HG02759 (cell line): ENCODE measurements at regions not wholly inside any gene's neighbourhood (a gene's known extent, or its start where the extent isn't known, plus 50 kb on each side); places are given as distances from the start of the nearest gene placed in this dataset.

Source experiments
- ATAC-seq: cut with Tn5 transposase; IDR thresholded peaks from one replicate; pipeline ENCODE4 v1.9.1; 2021; ENCODE audit warnings: mild to moderate bottlenecking, moderate library complexity; ENCODE audit not compliant: unreplicated experiment

DNA sequence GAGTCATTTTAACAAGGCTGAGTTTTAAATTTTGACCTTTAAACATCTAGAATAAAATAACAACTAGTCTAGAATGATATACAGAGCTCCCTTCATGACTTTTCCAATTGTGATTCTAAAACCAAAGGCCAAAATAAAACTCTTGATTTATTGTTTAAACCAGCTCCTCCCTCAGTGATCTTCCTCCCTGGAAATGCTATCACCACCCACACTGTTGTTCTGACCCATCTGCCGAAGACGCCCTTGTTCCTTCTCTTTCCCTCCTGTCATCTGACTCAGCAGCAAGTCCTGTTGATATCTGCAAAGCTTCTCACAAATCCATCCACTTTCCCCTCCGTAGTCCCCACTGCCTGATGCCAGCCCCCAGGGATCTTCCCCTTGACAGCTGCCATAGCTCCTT is 231.6 kb upstream of the DYNLRB2 start:
- ATAC-seq = no peak

DNA sequence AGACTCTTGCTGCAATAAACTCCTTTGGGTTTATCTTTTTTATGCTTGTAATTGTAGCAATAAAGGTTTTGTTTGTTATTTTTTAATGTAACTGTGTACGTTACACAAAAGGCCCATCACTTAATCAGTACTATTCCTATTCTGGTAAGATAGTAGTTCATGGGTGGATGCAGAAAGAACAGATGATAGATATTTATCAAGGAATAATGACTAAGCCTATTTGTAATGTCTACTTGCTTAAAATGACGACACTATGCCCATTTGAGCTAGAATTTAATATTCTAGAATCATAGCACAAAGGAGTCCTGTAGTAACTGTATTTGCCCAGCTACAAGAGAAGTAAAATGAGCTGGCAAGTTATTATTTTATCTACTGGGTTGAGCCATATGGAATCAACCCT is 235.4 kb upstream of the DYNLRB2 start:
- no peak for ATAC-seq

DNA sequence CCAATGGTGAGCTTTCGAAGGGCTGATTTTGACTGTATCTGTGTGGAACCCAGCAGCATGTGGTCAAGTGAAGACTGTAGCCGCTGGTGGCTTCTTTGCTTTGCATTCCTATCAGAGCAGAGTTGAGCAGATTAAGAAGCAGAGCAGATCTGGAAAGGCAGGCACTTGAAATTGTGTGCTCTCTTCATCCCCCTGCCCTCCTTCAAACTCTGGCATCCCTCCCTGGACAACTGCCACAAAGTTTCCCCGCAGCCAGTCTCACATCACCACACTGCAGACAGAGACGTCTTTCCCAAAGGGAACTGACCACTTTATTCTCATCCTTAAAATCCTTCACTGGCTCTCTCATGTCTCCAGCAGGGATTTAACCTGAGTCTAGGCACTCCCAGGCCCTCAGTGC is 237.1 kb upstream of the DYNLRB2 start:
- ATAC-seq = no peak

DNA sequence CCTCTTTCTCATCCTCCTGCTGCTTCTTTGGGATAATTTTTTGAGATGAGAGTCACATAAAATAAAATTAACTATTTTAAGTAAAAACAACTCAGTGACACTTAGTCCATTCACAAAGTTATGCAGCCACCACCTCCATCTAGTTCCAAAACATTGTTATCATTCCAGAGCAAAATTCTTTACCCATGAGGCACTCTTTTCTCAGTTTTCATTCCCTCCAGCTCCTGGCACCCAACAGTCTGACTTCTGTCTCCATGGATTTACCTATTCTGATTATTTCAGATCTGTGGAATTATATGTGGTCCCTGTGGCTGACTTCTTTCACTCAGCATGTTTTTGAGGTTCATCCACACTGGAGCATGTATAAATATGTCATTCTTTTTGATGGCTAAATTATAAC is 239.9 kb upstream of the DYNLRB2 start:
- no peak for ATAC-seq

DNA sequence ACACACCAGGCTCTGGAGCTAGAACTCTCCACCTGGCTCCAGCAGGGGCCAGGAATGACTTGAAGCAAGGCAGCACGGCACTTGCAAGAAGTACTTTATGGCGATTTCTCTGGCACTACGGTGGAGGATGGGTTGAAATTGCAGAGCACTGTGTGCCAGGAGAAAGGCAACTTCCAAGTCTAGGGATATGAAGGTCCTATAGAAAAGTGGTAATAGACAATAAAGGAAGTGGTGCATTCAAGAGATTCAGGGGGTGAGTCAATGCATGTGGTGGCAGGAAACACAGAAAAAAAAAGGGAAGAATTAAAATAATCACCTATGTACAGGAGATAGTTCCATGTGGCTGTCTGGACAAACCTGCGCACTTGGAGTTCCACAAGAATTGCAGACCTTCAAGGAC is 240.3 kb upstream of the DYNLRB2 start:
- no peak for ATAC-seq

DNA sequence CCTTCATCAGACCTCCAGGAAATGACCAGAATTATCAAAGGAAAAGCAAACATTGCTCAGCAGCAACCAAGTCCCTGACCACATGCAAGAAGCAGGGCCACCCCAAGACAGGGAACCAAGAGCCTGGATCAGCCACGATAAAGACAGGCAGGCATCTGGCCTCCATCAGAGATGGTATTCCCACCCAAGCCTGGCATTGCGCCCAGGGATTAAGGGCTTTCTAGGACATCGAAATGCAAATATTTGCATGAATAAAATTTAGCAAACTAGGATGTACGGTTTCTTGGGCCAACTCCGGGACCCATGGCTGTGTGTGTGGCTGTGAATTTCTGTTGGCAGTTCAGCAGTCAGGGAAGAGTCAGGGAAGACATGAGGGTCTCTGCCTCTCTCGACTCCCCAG is 241.4 kb upstream of the DYNLRB2 start:
- ATAC-seq = no peak

DNA sequence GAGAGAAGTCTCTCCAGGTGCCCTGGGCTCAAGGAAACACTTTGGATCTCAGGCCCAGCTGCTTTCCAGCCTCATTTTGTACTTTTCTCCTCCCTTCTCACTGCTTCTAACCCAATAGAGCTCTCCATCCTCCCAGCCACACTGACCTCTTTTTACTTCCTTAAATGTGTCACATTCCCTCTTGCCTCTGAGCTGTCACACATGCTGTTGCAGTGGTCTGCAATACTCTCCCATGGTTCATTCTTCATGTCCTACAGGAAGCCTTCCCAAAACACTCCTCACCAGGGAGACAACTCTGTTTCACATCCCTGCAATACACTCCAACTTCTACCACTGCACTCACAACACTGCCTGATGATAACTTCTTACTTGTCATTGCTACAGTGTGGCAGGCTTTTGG is 242.1 kb upstream of the DYNLRB2 start:
- no peak for ATAC-seq

DNA sequence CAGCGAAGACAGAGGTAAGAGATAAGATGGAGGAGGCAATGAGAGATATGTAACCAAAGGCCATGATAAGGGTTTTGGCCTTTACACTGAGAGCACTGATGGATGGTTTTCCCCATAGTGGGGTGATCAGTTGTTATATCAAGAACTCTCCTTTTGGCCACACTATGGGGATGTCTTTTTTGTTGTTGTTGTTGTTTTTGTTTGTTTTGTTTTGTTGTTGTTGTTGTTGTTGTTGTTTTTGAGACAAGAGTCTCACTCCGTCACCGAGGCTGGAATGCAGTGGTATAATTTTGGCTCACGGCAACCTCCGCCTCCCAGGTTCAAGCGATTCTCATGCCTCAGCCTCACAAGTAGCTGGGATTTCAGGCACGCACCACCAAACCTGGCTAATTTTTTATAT is 244.8 kb upstream of the DYNLRB2 start:
- ATAC-seq = no peak

DNA sequence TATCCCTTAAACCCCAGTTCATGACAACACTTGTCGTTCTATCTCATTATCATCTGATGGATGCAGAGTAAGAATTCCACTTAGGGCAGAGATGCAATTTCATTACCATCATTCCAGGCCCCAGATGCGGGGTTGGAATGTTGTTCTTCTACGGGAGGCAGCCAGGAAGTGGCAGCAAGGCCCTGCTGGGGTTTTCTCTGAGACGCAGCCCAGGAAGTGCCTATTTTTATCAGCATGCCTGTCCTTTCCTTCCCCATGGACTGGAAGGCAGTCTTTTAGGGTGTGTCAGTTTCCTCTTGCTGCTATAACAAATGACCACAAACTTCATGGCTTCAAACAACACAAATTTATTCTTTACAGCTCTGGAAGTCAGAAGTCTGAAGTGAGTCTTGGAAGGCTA is 246.6 kb upstream of the DYNLRB2 start:
- no peak for ATAC-seq

DNA sequence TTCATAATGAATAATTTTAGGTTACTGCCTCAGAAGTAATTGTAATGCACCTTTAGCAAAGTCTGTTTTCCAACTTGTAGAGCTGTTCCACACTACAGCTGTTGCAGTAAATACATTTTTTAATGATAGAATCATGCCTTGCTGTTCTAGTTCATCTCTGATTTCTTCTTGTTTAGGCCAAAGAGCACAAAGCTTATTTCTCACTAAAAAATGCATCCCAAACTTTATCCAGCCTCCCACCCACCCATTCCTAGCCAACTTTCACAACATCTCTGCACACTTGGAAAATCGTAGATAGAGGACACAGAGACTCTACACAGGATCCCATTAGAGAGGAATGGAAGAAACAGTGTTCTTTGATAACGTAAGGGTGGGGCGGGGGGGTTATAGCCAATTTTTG is 252.2 kb upstream of the DYNLRB2 start:
- no peak for ATAC-seq

DNA sequence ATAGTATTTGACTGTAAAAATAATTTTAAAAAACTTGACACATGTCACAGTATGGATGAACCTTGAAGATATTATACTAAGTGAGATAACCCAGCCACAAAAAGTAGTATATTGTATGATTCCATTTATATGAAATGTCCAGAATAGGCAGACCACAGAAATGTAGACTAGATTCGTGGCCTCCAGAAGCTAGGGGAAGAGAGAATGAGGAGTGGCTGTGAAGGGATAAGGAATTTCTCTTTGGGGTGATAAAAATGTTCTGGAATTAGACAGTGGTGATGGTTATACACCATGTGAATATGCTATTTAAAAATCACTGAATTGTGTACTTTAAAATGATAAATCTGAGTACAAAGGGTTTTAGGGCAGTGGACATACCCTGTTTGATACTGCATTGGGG is 253.1 kb upstream of the DYNLRB2 start:
- no peak for ATAC-seq

DNA sequence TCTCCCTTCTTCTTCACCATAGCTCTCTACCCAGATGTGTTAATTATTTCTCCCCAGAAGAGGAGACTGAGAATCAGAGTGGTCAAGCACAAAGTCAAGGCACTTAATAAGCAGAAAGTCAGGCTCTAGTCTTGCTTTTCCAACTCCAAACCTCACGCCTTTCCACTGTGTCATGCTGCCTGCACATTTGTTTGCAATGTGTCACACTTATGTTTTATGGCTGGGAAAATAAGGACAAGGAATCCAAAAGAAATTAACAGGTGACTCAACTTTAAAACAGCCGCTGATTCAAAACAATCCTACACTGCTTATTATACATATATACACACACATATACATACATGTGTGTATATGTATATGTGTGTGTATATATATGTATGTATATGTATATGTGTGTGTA is 255.7 kb upstream of the DYNLRB2 start:
- ATAC-seq = no peak

DNA sequence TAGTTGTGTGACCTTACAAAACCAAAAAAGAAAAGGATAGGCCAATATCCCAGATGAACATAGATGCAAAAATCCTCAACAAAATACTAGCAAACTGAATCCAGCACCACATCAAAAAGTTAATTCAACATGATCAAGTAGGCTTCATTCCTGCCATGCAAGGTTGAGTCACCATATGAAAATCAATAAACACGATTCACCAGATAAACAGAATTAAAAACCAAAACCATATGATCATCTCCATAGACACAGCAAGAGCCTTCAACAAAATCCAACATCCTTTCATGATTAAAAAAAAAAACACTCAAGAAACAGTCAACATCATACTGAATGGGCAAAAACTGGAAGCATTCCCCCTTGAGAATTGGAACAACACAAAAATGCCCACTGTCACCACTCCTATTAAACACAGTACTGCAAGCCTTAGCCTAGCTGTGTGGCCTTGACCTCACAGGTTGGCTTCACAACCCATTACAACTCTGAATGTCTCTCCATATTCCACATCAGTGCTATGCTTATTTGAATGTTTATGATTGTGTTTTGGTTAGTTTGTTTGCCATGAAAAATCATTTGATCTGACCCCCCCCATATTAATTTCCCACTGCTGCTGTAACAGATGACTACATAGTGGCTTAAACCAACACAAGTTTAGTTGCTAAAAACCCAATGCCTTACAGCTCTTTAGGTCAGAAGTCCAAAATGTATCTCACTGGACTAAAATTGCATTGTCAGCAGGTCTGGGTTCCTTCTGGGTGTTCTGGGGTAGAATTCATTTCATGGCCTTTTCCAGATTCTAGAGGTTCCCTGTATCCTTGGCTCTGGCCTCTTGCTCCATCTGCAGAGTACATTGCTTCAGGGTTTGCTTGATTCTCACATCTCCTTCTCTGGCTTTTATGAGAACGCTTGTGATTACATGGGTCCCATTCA is 257.1 kb upstream of the DYNLRB2 start:
- ATAC-seq = no peak

DNA sequence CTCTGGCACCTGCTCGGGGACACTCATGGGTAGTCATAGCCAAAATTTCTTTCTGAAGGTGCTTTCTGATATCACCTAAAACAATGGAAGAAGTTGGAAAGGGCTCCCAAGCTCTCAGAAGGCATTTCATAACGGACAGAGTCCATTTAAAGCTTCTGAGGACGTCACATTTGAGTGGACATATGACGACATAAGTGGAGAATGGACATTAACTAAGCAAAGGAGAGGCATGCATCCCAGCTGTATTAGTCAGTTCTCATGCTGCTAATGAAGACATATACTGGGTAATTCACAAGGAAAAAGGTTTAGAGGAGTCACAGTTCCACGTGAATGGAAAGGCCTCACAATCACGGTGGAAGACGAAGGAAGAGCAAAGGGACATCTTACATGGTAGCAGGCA is 260.2 kb upstream of the DYNLRB2 start:
- no peak for ATAC-seq

DNA sequence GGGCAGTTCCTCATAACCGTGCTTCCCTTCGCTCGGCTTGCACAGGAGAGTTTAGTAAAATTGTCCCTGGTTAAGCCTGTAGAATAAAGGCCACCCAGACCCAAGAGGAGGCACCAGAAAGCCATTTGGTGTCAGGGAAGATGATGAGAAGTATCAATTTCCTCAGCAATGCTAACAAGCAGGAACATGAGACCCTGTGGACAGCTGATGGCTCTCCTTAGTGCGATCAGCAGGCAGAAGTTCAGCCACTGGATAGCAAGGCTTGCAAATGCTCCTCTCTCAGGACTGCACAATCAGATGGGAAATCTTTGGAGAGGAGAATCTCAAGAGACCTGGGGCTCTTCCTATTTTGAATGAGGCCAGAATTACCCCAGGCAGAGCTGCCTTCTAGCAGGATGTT is 261.1 kb upstream of the DYNLRB2 start:
- no peak for ATAC-seq

DNA sequence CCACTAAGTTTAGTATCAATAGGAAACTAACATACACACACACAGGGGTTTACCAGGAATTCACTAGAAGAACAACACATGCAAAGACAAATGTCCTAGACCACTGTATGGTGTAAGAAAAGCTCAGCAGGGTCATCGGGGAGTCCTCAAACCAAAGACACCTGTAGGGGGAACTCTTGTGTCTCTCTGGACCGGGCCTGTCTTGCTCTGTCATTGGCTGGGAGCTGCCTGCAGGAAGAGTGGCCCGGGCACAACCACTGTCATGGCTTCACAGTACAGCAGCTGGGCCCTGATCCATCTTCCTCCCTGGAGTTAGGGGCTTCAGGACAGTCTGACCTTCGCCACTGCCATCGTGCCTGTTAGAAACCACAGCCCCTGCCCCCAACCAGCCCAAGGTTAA is 263.6 kb upstream of the DYNLRB2 start:
- no peak for ATAC-seq

DNA sequence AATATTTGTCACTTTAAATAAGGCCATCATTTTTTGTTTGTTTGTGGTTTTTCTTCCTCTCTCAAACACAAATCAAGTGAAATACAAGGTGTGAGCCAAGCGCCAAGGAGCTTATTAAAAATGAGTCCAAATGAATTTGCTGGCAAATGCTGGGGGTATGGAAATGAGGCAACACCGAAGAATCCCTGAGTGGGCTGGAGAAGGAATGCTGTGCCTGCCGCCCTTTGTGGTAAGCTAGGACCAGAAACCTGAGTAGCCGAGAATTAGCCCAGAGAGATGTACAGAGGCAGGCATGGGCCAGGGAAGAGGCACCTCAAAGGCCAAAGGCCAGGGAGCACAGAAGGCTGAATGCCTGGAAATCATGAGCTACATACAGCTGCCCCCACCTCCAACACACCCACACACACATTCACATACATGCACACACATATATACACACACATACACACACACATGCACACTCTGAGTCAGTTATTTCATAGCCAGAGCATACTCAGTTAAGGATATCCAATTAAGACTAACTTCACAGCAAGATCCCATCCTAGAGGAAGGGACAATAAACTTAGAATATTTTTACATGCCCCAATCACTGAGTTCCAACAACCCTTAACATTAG is 266.1 kb upstream of the DYNLRB2 start:
- no peak for ATAC-seq

DNA sequence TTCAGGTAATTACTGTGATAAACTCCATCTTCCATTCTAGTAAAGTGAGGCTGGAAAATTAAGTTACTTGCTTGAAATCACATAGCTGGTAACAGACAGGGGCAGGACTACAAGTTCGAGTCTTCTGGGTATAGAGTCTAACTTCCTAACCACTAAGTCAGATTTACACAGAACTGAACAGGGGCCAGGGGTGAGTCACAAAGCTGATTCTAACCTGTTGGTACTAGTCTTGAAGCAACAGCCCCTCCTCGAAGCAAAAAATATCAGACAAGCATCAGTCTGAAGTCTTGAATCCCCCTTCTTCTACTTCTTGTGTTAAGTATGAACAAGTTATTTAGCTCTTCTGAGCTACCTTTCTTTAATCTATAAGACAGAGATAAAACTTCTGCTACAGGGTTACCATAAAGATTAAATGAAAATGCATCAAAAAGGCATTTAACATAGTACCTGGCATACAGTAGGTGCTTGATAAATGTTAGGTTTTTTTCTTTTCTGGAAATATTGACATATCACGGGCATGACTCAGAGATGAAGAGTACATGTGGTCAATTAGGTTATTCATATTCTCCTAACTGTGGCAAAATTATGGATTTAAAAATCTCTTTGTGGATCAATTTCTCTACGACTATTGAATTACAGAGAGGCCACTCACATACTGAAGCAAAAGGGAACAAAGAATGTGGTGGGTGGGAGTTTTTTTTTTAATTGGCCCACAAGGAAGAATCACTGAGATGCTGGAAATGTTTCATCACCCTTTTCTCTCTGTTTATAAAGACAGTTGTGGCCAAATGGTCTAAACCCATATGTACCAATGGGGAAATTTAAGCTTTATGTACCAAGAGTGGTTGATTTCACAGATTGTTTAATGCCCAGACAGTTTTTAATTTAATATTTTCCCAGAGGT is 266.9 kb upstream of the DYNLRB2 start:
- no peak for ATAC-seq

DNA sequence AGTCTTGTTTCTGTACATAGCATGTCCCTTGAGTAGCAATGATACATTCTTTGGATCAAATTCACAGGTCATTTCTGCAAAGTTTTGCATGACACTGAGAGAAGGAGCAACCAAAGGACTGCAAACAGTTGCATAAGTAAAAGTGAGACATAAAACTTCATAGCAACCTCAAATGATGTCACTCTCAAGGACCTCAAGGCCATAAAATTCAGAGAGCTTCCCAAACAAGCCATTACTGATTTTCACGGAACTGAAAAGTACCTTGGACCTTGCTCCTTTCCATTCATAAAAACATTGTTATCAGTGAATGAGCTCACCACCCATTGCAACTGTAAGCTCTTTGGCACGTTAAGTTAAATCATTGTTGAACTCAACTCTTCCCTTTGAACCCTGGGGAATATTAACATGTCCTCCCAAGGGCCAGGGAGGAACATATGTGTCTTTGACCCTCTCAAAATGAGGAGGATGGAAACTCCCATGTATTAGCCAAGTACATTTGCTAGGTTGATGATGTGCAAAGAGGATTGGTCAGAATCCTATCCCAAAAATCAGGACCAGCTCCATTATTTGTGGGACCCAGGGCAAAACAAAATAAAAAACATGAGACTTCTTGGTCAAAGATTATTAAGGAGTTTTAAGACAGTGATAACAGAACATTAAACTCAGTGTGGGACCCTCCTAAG is 275.0 kb upstream of the DYNLRB2 start:
- no peak for ATAC-seq

DNA sequence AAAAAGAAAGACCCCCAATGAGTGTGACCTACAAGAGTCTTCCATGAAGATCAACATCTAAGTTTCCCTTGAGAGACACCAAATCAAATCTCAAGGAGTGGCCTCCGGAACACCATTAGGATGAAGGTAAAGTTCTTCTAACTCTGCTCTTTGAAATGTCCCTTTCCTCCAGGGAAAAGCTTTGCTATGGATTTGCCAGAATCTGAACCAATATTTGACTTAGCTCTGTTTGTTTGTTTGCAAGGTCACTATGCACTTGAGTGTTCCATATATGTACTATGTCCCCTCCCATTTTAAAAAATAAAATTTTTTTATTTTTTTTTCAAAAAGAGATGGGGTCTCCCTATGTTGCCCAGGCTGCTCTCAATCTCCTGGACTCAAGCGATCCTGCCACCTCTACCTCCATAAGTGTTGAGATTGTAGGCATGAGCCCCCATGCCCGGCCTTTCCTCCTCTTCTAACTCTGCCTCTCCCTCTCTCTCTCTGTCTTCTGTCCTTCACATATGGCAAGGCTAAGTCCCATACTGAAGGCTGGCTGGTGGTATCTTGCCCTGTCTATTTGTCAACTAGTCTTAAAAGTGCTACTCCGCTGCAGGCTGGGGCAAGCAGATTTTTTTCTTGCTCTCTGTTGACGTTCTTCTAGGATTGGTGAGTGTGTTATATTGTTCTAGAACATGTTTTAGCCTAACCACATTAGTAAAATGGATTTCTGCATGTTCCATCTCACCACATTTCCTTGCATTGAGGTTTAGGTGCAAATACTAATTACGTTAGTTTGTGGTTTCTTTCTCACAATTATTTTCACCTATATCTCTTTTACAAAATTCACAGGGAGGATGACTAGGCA is 276.7 kb upstream of the DYNLRB2 start:
- no peak for ATAC-seq
